HG03196 (cell line): ENCODE measurements at regions not wholly inside any gene's neighbourhood (a gene's known extent, or its start where the extent isn't known, plus 50 kb on each side); places are given as distances from the start of the nearest gene placed in this dataset.

Experiments used
- ATAC-seq: cut with Tn5 transposase; IDR thresholded peaks from one replicate; pipeline ENCODE4 v1.9.1; 2021; ENCODE audit not compliant: unreplicated experiment

DNA sequence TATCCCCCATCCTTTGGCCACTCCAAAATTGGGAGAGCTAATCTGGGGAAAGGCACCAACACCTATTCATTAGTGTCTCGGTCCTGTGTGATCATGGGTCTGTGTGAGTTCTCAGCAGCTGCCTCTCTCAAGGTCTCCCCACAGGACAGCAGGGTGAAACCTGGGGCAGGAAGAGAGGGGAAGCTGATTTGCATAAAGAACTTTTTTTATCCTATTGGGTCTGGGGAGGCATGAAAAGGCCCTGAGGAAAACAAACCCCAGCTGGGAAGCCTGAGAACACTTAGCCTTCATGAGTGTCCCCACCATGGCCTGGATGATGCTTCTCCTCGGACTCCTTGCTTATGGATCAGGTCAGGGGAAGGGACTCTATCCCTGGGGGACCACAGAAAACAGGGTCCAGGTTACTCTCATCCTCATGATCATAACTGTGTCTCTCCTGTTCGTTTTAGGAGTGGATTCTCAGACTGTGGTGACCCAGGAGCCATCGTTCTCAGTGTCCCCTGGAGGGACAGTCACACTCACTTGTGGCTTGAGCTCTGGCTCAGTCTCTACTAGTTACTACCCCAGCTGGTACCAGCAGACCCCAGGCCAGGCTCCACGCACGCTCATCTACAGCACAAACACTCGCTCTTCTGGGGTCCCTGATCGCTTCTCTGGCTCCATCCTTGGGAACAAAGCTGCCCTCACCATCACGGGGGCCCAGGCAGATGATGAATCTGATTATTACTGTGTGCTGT is 116.0 kb upstream of the TOP3B start:
- ATAC-seq: no peak

DNA sequence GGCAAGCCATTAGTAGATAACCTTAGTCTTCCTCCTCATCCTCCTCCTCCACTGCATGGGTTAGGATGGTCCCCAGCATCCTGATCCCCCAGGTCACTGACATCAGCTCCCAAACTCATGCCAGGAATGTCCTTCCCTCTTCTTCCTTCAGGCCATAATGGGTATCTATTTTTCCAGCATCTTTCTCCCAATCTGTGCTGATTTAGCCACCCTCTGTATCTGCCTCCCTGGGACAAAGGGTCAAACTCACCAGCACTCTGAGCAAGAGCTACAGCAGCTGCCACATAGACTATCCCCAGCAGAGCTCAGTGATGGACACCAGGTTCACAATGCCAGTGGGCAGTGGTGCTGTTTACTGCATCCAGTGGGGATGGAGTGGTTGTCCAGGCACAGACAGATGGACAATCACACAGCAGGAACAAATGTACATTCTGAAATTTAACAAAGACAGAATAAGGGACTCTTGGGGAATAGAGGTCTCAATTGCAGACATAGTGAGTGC is 115.2 kb upstream of the TOP3B start:
- no peak for ATAC-seq

DNA sequence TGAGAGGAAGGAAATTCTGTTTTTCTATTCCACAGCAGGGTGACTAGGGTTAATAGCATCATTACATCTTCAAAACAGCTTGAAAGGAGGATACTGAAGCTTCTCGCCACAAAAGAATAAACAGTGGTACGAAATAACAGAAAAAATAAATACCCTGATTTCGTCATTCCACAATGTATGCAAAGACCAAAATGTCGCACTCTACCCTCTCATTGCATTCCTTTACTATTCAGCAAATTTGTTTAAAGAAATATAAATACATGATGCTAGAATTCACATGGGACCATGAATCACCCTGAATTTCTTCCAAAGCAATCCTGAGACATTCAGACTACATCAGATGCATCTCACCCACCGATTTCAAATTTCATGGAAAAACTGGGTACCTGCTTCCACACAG is 112.3 kb upstream of the TOP3B start:
- no peak for ATAC-seq

DNA sequence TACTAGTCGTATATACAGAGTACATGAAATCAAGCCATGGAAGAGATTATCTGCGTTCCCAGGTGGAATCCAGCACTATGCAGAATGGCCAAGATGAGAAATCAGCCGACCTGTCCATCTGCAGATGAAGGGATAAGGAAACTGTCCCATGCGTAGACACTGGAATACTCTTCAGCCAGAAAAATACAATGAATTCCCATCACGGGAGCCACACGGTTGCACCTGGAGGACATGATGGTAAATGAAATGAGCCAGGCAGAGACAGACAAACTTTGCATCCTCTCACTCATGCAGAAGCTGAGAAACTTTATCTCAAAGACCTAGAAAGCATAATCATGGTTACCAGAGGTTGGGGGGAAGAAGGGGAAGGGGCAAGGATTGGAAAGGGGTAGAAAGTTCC is 111.9 kb upstream of the TOP3B start:
- ATAC-seq: no peak

DNA sequence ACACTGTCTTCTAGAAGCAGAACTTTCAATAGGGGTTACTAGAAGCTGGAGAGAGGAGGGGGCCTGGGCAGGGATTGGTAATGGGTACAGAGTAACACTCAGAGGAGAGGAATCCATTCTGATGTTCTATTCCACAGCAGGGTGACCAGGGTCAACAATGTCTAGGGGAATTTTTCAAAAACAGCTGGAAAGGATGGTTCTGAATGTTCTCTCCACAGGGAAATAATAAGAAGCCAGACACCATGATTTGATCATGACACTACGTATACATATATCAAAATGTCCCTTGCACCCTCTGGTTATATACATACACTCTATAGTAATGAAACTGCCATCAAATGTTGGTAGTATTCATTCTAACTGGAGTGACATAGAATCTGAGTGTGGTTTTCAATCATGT is 111.2 kb upstream of the TOP3B start:
- ATAC-seq: no peak

DNA sequence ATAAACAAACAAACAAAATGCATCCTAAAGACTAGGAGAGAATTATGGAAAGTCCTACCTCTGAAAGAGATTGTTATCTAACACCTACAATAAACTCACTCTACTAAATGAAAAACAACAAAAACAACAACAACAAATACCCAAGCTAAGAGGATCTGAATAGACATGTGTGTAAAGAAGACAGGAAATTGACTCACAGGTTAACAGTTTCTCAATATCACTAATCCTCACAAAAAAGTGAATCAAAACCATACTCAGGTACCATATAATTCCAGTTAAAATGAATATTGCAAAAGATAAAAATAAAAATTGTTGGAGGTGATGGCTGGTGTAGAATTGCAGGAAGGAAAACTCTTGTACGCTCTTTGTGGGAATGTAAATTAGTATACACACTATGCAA is 110.4 kb upstream of the TOP3B start:
- no peak for ATAC-seq

DNA sequence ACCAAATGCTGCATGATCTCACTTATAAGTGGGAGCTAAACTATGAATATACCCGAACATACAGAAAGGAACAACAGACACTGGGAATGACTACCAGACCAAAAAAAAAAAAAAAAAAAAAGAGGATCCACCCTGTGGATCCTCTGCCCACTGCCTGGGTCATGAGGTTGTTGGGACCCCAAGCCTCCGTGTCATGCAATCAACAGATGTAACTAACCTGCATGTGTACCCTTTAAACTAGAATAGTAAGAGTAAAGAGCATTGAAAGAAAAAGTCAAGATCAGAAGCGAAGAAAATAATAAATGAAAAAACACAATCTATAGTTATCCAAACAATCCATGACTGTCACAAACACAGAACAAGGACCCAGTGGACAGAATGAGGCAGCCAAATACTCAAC is 109.5 kb upstream of the TOP3B start:
- ATAC-seq: no peak

DNA sequence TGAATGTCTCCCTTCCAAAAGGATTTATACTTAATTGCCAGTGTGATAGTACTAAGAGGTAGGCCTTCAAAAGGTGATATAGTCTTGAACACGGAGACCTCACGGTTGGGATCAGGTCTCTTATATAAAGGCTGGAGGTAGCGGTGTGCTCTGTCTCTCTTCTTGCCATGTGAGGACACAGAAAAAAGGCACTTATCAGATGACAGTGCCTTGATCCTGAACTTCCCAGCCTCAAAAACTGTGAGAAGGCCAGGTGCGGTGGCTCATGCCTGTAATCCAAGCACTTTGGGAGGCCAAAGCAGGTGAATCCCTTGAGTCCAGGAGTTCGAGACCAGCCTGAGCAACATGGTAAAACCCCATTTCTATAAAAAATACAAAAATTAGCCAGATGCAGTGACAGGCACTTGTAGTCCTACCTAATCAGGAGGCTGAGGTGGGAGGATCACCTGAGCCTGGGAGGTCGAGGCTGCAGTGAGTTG is 108.9 kb upstream of the TOP3B start:
- no peak for ATAC-seq

DNA sequence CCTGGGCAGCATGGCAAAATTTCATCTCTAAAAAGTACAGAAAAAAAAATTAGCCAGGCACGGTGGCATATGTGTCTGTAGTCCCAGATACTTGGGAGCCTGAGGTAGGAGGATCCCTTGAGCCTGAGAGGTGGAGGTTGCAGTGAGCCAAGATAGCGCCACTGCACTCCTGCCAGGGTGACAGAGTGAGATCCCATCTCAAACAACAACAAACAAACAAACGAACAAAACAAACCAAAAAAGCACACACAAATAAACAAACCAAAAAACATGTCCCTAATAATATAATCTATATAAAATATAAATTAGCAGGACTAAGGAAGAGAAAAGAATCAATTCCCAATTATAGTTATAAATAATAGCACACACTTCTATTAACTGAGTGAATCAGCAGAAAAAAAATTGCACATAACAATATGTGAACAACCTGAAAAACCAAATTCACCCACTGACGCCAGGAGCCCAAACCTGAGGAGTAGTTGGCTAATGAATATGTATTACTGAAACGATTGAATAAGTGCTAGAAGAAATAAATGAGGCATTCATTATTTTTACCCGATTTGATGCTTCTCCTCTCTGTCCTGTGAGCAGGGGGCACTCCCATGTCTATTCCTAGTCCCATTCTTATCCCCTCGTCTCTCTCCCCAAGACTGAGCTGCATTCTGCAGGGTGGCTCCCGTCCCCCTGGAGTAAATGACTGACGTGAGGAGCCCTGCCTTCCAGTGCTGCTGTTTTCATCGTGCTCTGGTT is 108.2 kb upstream of the TOP3B start:
- no peak for ATAC-seq

DNA sequence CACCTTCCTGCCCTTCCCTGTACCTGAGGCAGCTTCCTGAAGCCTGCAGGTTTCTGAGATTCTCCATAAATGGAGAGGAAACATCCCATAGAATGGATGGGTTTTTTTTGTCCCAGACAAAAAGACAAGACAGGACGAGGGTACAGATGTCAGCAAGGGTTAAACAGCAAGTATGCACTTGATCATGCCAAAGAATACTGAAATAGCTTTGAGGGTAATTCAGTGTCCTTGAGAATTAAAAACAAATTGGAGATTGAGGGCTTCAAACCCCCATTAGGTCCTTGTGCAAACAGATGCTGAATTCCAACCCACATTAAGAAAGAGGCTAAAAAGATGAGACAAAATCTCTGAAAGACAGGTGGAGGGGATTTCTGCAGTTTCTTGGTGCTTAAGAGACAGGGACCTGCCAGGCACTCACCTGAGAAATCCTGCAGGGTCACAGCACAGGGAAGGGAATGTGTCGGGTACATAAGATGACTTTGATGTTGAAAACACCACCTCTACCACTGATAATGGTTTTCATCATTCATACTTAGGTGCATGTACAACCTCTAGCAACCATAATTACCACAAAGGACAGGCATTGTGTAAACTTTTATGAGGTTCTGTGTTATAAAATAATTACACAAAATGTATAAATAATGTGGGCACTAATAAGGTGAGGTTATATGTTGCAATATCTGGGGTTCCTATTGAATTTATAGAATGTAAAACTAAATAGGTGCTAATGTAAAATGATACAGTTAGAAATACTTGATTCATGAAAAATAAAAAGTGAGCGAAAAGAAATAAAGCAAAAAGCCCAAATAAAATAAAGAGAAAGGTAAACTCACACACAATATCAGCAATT is 107.1 kb upstream of the TOP3B start:
- ATAC-seq: no peak

DNA sequence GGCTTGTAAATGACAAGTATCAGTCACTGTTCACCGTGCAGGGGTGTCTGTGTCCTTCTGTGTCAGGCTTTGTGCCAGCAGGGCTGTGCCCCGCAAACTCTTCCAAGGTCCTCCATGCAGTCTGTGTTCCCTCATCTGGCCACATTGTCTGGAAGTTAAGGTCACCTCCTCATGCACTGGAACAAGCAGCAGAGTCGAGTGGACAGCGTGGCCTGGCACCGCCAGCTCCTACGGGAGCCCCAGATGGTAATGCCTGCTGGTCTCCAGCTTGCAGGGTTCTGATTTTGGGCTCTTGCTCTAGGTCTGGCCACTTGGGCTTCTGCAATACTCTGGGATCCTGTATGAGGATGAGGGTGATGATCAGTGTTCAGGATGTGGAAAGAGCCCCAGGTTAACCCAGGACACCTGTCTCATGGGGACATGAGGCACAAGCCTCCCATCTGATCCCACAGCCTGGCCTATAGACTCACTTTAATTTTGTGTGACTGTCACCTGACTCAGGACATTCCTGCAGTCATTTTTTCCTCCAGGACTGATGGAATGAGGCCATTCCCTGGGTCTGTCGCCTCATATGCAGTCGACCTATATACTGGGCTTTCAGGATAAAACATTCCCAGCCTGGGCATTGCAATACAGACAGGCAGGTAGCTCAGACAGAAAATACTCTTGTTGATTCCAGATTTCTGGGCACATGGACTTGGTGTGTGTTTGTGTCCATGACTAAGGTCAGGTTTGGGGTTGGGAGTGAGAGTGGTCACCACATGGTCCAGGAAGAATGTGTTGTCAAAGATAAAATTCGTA is 106.3 kb upstream of the TOP3B start:
- no peak for ATAC-seq

DNA sequence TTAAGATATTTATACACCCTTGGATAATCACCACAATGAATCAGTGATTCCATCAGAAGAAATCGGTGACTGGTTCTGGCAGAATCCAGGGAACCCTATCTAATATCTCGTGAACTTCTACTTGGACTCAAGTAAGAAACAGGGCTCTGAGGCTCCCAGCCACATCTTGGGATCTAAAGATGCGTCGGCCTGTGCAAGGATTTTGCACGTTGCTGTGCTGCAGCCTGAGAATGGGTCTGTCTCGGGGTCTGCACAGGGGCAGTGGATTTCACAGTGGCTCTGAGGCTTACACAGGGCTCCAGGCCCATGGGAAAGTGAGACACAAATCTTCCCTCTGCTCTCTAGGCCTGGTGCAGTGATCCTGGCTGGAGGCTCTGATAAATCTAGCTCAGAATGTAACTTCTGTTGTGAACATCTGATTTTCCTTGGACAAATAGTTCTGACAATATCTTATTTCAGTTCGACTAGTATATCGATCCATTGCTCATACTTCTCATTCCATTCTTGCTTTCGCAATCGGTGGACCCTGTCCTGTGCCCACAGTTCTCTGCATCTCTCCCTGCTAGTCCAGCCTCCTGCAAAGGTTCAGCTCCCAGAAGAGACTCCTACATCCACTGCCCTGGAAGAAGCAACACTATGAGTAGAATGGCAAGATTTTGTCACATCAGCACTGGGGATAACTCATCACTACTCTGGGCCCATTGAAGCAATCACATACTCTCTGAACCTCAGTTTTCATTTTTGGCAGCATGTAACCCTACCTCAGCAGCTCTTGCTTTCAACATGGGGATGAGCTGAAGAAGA is 105.5 kb upstream of the TOP3B start:
- ATAC-seq: no peak

DNA sequence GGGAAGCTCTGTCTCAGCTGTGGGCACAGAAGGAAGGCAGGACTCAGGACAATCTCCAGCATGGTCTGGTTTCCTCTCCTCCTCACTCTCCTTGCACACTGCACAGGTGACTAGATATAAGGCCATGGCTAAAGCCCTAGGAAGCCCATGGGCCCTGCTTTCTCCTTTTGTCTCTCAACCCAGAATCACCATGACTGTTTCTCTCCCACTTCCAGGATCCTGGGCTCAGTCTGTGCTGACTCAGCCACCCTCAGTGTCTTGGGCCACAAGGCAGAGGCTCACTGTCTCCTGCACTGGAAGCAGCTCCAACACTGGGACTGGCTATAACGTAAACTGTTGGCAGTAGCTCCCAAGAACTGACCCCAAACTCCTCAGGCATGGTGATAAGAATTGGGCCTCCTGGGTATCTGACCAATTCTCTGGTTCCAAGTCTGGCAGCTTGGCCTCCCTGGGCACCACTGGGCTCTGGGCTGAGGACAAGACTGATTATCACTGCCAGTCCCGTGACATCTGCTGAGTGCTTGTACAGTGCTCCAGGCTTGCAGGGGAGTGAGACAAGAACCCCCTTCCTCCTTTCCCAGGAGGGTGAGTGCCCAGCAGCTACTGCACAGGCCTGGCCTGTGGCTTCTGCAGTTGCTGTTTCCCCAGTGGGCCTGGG is 104.0 kb upstream of the TOP3B start:
- ATAC-seq: no peak

DNA sequence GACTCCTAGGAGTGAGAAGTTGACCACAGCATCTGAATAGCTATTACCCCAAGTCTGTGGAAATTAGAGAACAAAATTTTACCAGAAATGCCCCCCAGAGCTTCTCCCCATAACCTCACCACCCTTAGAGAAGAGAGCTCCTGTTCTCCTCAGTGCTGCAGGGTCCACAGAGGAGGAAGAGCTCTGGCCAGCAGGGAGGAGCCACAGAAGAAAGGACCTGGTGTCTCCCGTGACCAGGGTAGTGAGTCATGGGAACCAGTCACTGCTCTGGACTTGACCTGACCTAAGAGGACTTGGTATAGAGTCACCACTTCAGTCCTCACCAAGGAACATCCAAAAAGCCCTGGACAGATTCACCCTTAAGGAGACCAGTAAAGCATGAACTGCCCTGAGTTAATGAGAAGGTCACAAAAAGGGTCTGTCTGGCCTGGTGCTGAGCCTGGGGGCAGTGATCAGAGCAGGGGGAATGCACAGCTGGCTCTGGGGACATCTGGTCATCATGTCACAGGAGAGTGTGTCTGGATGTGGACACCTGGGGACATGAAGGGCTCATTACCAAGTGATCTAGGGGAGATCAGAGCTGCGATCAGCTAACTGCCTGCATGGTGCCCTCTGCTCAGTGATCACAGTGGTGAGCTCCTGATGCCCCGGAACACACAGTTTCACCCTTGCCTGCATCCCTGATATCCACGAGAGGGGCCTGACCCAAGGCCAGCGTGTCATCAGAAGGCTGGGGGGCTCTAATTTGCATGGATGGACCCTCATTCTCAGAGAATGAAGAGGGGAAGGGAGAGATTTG is 103.3 kb upstream of the TOP3B start:
- no peak for ATAC-seq

DNA sequence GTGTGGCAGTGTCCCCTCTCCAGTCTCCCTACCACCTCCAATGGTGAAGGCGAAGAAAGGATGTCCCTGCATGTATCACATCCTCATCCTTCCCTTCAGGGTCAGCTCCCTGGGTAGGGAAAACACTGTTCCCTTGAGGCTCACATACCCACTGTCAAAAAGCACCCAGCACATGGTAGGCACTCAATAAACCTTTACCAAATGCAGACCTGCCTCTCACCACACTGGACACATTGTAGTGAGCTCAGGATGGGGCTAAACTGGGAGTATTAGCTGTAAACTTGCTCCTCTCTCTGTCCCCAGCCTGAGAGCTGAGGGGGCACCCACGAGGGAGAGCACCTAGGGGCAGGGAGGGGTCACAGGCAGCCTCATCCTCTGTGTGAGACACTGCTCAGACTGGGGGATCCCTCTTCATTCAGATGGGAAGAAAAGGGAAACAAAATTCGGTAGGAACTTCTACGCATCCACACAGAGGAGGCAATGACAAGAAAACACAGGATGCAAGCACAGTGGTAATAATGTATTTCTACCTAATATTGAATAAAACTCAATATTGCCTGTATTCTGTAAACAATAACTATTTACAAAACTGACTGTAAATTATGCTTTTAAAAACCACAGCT is 101.6 kb upstream of the TOP3B start:
- no peak for ATAC-seq

DNA sequence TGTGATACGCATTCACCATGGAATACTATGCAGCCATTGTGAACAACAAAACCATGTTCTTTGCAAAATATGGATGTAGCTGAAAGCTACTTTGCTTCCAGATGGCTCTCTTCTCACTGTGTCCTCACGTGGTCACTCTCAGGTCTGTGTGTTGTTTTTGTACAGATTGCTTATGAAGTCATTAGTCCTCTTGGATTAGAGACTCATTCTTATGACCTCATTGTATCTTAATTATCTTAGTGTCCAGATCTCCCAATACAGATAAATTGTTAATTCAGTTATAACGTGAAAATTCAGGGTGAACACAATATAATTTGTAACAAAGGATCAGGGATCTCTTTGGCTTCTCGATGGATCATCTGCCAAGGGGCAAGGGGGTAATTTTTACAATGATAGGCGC is 100.4 kb upstream of the TOP3B start:
- ATAC-seq: no peak

DNA sequence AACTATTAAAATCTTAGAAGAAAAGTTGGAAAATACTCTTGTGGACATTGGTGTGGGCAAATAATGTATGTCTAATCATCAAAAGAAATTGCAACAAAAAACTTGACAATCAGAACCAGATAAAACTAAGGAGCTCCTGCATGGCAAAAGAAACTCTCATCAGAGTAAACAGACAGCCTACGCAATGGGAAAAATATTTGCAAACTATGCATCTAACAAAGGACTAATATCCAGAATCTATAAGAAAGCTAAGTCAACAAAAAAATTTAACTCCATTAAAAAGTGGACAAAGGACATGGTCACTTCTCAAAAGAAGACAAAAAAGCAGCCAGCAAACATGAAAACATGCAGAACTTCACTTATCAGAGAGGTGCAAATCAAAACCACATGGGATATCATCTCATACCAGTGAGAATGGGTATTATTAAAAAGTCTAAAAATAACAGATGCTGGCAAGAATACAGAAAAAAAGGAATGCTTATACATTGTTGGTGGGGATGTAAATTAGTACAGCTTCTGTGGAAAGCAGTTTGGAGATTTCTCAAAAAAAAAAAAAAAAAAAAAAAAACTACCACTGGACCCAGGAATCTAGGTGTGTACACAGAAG is 99.7 kb upstream of the TOP3B start:
- no peak for ATAC-seq

DNA sequence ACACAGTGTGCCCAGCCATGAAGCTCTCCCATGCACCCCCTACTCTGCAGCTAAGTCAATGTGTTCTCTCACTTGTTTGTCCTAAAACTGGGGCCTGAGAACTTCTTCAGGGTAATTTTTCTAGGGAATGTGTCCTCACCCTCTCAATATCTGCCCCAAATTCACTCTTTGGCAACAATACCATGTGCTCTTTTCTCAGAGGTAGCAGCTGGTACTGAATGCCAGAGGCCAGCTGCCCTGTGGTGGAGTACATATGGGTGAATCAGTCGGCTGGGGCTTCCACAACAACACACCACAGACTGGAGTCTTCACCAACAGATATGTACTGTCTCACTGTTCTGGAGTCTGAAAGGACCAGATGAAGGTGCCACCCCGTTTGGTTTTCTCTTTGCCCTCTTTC is 97.7 kb upstream of the TOP3B start:
- ATAC-seq: no peak
